Bone marrow (tissue), 2 donors: ENCODE measurements at regions not wholly inside any gene's neighbourhood (a gene's known extent, or its start where the extent isn't known, plus 50 kb on each side); places are given as distances from the start of the nearest gene placed in this dataset.
A peak's percentile ranks its signal among the peaks of the same experiment; 100 is the strongest.
"Not testable (repeated sequence)": the region's sequence is repeated elsewhere in the genome, so short reads cannot be mapped to it uniquely, and the experiment has no call there.

Experiments used
- DNase-seq, 2 donors: peaks; one replicate each; lab custom pipeline; 2025; lab: John Stamatoyannopoulos, UW

DNA sequence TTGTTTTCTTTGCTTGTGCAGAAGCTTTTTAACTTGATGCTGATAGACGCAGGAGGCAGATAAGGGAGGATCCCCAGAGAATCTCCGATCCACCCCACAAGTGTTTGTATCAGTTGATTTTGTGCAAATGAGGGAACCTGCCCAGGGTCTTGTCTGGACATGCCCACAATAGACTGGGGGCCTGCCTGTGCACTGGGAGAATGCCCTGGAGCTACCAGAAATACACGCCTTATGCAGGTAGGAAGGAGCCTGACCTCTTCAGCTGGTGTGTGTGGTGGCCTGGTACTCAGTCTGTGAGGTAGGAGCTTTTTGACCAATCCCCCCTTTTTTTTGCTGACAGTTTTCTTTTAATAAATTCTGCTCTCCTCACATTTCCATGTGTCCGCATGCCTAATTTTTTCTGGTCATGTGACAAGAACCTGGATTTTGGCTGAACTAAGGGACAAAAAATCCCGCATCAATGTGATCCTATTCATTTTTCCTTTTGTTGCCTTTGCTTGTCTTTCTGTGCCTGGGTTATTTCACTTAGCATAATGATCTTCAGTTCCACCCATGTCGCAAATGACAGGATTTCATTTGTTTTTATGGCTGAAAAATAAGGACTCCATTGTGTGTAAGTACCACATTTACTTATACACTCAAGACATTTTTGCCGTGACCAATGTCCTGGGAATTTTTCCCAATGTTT, 430.6 kb upstream of the NRG3 start:
- no peak for DNase-seq

DNA sequence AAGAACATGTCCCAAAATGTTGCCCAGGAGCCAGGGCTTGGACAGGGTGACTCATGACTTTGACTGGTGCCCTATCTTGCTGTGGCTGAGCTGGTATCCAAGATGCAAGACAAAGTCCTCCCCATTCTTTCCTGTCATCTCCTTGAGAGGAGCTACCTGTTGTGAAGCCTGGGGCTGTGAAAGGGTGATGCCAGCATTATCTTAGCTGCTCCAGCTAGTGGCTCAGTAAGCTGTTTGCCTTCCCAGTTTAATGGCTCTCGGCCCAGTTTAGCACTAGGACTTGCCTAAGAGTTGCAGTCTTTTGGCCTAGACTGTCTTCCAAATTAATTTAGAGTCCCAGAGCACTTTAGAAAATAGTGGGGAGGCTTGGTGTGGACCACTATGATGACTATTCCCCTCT, 424.3 kb upstream of the NRG3 start:
- no peak for DNase-seq

DNA sequence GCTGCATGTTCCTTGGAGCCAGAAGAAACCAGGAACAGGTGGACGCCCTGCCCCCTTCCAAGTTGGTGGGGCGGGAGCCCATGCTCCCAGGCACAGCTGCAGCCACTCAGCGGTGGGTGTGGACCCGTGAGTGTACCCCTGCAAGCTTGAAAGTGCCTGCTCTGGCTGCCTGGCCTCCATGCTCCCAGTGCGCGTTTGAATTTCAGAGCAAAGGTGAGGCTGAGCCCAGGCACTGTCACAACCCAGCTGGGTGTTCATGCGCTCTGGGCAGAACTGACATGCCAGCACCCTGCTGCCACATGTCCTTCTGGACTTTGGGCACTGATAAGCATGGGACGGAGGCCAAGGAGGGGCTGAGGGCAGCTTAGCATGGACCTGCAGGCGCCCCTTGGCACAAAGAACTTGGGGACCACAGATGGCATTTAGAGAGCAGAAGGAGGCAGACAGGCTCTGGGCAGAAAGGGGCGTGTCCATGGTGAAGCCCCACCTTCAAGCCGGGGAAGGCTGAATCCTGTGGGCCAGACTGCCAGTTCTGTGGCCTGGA, 402.0 kb upstream of the NRG3 start:
- no peak for DNase-seq

- no peak for DNase-seq
These were observed 401.2 kb upstream of the NRG3 start for GRCh38 chr10:81473755-81474154.

DNA sequence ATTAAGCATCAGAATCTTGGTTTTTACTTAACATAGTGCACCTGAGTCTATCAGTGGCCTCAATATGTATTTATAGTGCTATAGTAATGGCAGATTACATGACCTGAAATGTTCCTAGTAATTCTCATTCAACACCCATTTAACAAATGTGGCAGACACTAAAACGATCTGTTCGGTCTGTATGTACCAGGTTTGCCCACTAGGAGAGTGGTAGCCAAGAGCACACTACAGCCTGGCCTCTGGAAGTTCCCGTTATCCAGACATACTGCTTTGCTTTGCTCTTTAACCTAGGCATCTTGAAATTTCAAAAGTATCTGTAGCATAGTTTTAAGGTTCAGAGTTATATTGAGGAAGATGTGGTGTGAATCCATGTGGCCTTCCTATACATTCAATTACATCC, 395.7 kb upstream of the NRG3 start:
- DNase-seq: no peak

- no peak for DNase-seq
These were observed 378.4 kb upstream of the NRG3 start for GRCh38 chr10:81496626-81497025.

- DNase-seq: no peak
These were observed 376.9 kb upstream of the NRG3 start for GRCh38 chr10:81498011-81498551.

DNA sequence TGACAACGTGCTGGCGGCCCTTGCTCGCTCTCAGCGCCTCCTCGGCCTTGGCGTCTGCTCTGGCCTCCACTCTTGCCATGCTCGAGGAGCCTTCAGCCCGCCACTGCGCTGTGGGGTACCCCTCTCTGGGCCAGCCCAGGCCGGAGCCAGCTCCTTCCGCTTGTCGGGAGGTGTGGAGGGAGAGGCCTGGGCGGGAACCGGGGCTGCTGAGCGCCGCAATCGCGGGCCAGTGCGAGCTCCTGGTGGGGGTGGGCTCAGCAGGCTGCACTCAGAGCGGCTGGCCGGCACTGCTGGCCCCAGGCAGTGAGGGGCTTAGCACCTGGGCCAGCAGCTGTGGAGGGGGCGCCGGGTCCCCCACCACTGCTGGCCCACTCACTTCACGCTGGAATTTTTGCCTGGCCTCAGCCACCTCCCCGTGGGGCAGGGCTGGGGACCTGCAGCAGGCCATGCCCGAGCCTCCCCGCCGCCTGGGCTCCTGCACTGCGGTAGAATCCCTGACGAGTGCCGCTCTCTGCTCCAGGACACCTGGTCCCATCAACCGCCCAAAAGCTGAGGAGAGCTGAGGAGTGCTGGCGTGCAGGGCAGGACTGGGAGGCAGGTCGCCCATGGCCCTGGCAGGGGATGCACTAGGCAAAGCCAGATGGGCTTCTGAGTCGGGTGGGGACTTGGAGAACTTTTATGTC, 372.2 kb upstream of the NRG3 start:
- DNase-seq: no peak

GRCh38 chr10:81505777-81506176, 369.2 kb upstream of the NRG3 start:
- not testable (repeated sequence) for DNase-seq

- DNase-seq: no peak
These were observed 360.2 kb upstream of the NRG3 start for GRCh38 chr10:81514811-81515210.

DNA sequence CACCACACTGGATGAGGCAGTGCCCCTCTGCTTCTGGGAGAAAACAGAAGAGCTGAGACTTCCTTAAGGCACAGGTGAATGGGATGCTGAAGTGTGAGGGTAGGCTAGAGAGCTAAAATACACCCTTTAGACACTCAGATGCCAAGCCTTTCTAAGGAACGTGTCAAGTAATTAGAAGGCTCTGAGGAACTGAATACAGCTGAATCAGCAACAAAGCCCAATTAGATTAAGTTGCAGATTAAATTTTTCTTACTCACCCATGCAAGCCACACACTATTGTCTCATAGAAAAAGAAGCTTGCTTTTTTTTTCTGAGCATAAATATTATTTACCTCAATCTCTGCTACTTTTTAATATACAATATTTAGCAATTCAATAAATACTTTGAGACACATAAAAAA, 354.3 kb upstream of the NRG3 start:
- DNase-seq: no peak

DNA sequence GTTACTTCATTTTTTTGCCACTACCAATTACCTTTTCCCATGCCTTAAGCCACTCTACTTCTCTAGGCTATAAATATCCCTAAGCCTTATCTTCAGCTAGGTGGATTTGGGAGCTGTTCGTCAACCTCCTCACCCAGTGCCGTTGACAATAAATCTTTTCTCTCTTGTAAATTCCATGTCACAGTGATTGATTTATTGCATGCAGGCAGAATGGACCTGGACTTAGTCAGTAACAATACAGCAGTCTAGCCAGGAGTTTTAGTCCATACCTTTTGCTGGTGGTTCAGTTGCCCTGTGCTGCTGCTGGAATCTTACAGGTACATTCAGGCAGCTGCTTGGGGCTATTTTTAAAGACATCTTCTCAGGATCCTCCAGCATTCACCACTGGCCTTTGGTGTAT, 350.5 kb upstream of the NRG3 start:
- DNase-seq: no peak

DNA sequence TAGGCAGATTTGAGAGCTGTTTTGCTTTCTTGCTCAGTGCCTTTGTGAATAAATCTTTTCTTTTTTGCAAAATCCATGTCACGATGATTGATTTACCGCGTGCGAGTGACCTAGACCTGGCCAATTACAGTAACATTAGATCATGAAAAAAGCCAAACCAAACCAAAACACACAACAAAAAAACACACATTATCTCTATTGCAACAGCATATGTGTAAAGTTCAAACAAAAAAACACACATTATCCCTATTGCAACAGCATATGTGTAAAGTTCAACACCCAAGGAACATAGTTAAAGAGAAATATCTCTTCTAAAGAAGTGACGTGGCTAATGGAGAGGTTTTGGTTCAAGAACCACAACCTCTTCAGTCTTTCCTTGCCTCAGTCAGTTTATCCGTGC, 342.6 kb upstream of the NRG3 start:
- no peak for DNase-seq

GRCh38 chr10:81534991-81535390, 340.0 kb upstream of the NRG3 start:
- DNase-seq: no peak

- no peak for DNase-seq
These were observed 333.5 kb upstream of the NRG3 start for GRCh38 chr10:81541517-81541916.

GRCh38 chr10:81546243-81546642, 328.8 kb upstream of the NRG3 start:
- no peak for DNase-seq

DNA sequence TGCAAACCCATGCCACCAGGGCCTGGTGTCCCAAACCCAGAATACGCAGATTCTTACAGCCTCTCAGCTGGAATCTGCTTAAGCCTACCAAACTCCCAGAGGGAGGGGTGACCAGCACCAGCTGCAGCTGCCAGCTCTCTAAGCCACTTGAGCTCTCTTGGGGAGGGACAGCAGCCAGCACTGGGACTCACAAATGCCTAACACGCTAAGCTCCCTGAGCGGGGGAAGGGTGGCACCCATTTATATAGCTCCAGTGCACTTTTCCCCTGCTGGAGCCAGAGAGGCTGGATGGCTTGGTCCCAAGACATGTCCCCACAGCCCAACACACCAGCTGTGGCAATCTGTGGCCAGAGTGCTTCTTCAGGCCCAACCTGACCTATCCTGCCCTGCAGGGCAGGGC, 326.8 kb upstream of the NRG3 start:
- DNase-seq: no peak

- DNase-seq: peak in 1 of 2 donors; percentile 4
These were observed 310.9 kb upstream of the NRG3 start for GRCh38 chr10:81564143-81564542.

DNA sequence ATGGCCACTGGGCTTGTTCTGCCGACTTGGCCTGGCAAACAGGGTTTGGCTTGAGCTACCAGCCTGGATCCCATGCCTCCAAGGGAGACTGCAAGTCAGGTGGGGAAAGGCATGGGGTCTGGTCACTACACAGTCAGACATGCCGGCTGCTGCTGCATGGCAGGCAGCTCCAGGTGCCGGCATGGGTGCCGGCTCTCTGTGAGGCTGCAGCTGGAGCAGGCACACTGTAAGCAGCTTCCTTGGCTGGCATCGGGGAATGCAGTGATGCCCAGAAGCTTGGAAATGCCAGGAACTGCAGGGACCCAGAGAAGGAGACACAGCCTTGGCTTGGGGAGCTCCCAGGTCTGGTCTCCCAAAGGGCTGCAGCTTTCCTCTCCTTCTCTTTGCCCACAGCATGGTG, 305.5 kb upstream of the NRG3 start:
- DNase-seq: no peak

- DNase-seq: no peak
These were observed 304.6 kb upstream of the NRG3 start for GRCh38 chr10:81570349-81570748.

DNA sequence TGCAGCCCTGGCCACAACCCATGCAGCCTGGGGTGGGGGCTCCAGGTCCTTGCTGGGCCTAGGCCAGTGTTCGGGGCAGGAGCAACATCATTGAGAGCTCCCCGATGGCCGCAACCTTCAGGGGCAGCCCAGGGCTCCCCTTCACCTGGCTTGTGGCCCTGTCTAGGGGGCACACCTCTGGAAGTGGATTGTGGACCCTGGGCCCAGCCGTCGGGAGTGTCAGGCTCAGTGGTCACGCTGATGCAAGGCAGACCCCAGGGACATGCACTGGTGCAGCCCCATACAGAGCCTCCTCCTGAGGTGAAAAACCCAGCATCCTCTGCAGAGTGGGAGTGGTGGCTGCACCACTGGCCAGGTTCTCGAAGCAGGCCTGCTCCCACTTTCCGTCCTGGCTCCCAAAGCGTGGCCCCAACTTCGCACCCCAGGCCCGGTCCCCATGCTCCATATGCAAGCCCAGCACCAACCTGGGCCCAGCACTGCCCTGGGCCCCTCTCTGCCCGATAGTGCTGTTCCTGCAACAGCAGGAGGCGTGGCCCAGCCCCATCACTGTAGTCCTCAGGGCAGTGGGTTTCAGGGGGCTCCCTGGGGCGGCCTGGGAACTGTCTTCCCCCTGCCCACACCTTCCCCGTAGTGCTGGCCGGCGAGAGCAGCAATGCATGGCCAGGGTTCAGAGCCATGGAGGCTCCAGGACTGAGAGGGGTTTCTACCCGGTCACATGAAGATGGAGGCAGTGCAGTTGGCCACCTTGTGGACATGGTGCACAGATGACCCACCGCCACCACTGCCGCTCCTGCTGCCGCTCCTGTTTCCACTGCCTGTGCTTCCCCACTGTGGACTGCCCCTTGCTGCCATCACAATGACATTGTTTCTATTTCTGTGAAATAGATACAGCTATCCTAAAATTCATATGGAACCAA, 303.9 kb upstream of the NRG3 start:
- no peak for DNase-seq

- no peak for DNase-seq
These were observed 300.0 kb upstream of the NRG3 start for GRCh38 chr10:81575036-81575435.
